BE2C (cell line): ENCODE measurements at regions not wholly inside any gene's neighbourhood (a gene's known extent, or its start where the extent isn't known, plus 50 kb on each side); places are given as distances from the start of the nearest gene placed in this dataset.

ENCODE experiments used
- DNase-seq: peaks from one replicate; pipeline ENCODE4 v3.0.0-alpha.2; 2020
- H3K27me3 ChIP-seq: fragments of 250-450 bp; sonication (Bioruptor Pico); 2 replicates; pipeline ENCODE4 v1.5.1; 2020; ENCODE audit warnings: mild to moderate bottlenecking
- H3K36me3 ChIP-seq: fragments of 250-450 bp; sonication (Bioruptor Pico); 2 replicates; pipeline ENCODE4 v1.5.1; 2020; ENCODE audit warnings: mild to moderate bottlenecking
- H3K4me1 ChIP-seq: fragments of 250-450 bp; sonication (Bioruptor Pico); 2 replicates; pipeline ENCODE4 v1.5.1; 2020
- H3K4me3 ChIP-seq: 2 replicates; pipeline ENCODE4 v1.5.1; 2011; ENCODE audit warnings: low read depth, low read length
- H3K9me3 ChIP-seq: fragments of 250-450 bp; sonication (Bioruptor Pico); 2 replicates; pipeline ENCODE4 v1.5.1; 2020
- CTCF ChIP-seq: IDR thresholded peaks from 2 replicates; pipeline ENCODE4 v1.5.1; 2012; ENCODE audit warnings: mild to moderate bottlenecking, low read depth, low read length

GRCh38 chr12:124172636-124173035 is 122.3 kb upstream of the RFLNA start:
- no peak overlapping the region for H3K4me3 ChIP-seq
- no peaks in the 10 kb centered on the region for H3K36me3 ChIP-seq
- H3K27me3 ChIP-seq, result no peaks in the 10 kb centered on the region
- no peak for TF ChIP-seq CTCF
- no peaks in the 10 kb centered on the region for H3K4me1 ChIP-seq
- H3K9me3 ChIP-seq, result no peaks in the 10 kb centered on the region
- no peak for DNase-seq

- Histone ChIP-seq H3K4me1 (no peaks in the 10 kb centered on the region), H3K9me3 (no peaks in the 10 kb centered on the region), H3K4me3 (no peak overlapping the region), H3K36me3 (no peaks in the 10 kb centered on the region), H3K27me3 (no peaks in the 10 kb centered on the region)
- no peak for DNase-seq
- no peak for TF ChIP-seq CTCF
Measured at GRCh38 chr12:124173692-124174091, 121.2 kb upstream of the RFLNA start.

GRCh38 chr12:124174451-124175348 is 120.2 kb upstream of the RFLNA start:
- DNase-seq, result no peak
- Histone ChIP-seq H3K36me3 (no peaks in the 10 kb centered on the region), H3K4me1 (no peaks in the 10 kb centered on the region), H3K27me3 (no peaks in the 10 kb centered on the region), H3K9me3 (no peaks in the 10 kb centered on the region), H3K4me3 (no peak overlapping the region)
- TF ChIP-seq CTCF, result no peak

- Histone ChIP-seq H3K4me1 (no peaks in the 10 kb centered on the region), H3K27me3 (no peaks in the 10 kb centered on the region), H3K9me3 (no peaks in the 10 kb centered on the region), H3K4me3 (no peak overlapping the region), H3K36me3 (no peaks in the 10 kb centered on the region)
- DNase-seq, result no peak
- no peak for TF ChIP-seq CTCF
Measured at GRCh38 chr12:124175704-124176103, 119.2 kb upstream of the RFLNA start.

GRCh38 chr12:124177276-124177950 is 117.5 kb upstream of the RFLNA start:
- peaks cover 4% of the 10 kb centered on the region for H3K4me1 ChIP-seq
- DNase-seq, result no peak
- TF ChIP-seq CTCF, result no peak
- H3K36me3 ChIP-seq, result no peaks in the 10 kb centered on the region
- no peak overlapping the region for H3K4me3 ChIP-seq
- no peaks in the 10 kb centered on the region for H3K9me3 ChIP-seq
- no peaks in the 10 kb centered on the region for H3K27me3 ChIP-seq

GRCh38 chr12:124177951-124178316 is 117.0 kb upstream of the RFLNA start:
- no peak overlapping the region for H3K4me3 ChIP-seq
- no peaks in the 10 kb centered on the region for H3K9me3 ChIP-seq
- H3K27me3 ChIP-seq, result no peaks in the 10 kb centered on the region
- DNase-seq, result no peak
- H3K4me1 ChIP-seq, result peaks cover 4% of the 10 kb centered on the region
- no peaks in the 10 kb centered on the region for H3K36me3 ChIP-seq
- TF ChIP-seq CTCF, result no peak
